GM12878 (cell line): ENCODE measurements at regions not wholly inside any gene's neighbourhood (a gene's known extent, or its start where the extent isn't known, plus 50 kb on each side); places are given as distances from the start of the nearest gene placed in this dataset.

Experiments used
- ATAC-seq: fragments of 200-7000 bp; cut with Tn5 transposase; 3 replicates; pipeline ENCODE4 v1.9.1; 2020; ENCODE audit warnings: mild to moderate bottlenecking, moderate library complexity
- BruUV-seq: library from RNA; stranded (reverse); fragments of 400-500 nt; replicated peaks from 2 replicates; lab custom pipeline; 2021; lab: Mats Ljungman, UMichigan
- CTCF ChIA-PET: fragments of 300-600 bp; sonication (Branson Sonifier 250); formaldehyde crosslinking; extraction: SDS; loops from one replicate; lab custom pipeline; 2021; ENCODE audit warnings: inconsistent platforms; lab: Yijun Ruan, JAX
- POLR2A ChIA-PET: fragments of 350-600 bp; formaldehyde crosslinking; extraction: SDS; loops from one replicate; lab custom pipeline; 2021; ENCODE audit warnings: inconsistent platforms; lab: Charles Lee
- RAD21 ChIA-PET: fragments of 300-600 bp; sonication (Branson Sonifier 250); formaldehyde crosslinking; loops from one replicate; lab custom pipeline; 2023; ENCODE audit warnings: antibody characterized with exemption; ENCODE audit not compliant: unreplicated experiment; lab: Charles Lee
- SMC1A ChIA-PET: fragments of 300-600 bp; sonication (Branson Sonifier 250); formaldehyde crosslinking; loops from one replicate; lab custom pipeline; 2023; ENCODE audit not compliant: unreplicated experiment, uncharacterized antibody; lab: Charles Lee
- DNase-seq: peaks from one replicate; pipeline ENCODE4 v3.0.0-alpha.2; 2011; ENCODE audit warnings: low read depth, low spot score
- FAIRE-seq: peaks from 3 replicates; lab custom pipeline; 2011; peaks lifted over from hg19 to GRCh38; lab: Jason Lieb, UNC
- H2AFZ ChIP-seq: 2 replicates; pipeline ENCODE4 v1.6.0; 2011; ENCODE audit warnings: low read depth, low read length, control low read depth; ENCODE audit not compliant: control insufficient read depth
- H3K27ac ChIP-seq: 2 replicates; pipeline ENCODE4 v1.5.1; 2011; ENCODE audit warnings: control low read depth; ENCODE audit not compliant: control insufficient read depth, insufficient read depth
- H3K27me3 ChIP-seq, 2 experiments: replicated peaks in 1 of 2; 2 replicates each; pipeline versions ENCODE4 v1.6.0 to v1.6.1; 2011; ENCODE audit warnings: low read length in 1 of 2; ENCODE audit not compliant: control insufficient read depth in 2 of 2, insufficient read depth in 2 of 2
- H3K36me3 ChIP-seq, 2 experiments: 2 replicates each; pipeline ENCODE4 v1.5.1; 2011; ENCODE audit warnings: low read length in 1 of 2; ENCODE audit not compliant: control insufficient read depth in 2 of 2, insufficient read depth in 2 of 2
- H3K4me1 ChIP-seq: 2 replicates; pipeline ENCODE4 v1.6.1; 2011; ENCODE audit warnings: mild to moderate bottlenecking, low read length, moderate library complexity, mixed read lengths; ENCODE audit not compliant: control insufficient read depth, insufficient read depth
- H3K4me2 ChIP-seq: 2 replicates; pipeline ENCODE4 v1.6.0; 2011; ENCODE audit warnings: control low read depth; ENCODE audit not compliant: control insufficient read depth, insufficient read depth
- H3K4me3 ChIP-seq: fragments of 200-600 bp; sonication (generic); 2 replicates; pipeline ENCODE4 v1.5.1; 2016
- H3K79me2 ChIP-seq: 2 replicates; pipeline ENCODE4 v1.6.0; 2011; ENCODE audit warnings: low read length; ENCODE audit not compliant: control insufficient read depth, insufficient read depth
- H3K9ac ChIP-seq: 2 replicates; pipeline ENCODE4 v1.8.0; 2011; ENCODE audit warnings: low read length, control low read depth, mixed read lengths; ENCODE audit not compliant: control insufficient read depth, insufficient read depth
- H3K9me3 ChIP-seq: replicated peaks from 3 replicates; pipeline ENCODE4 v1.5.1; 2011; ENCODE audit warnings: mild to moderate bottlenecking, low read length; ENCODE audit not compliant: control insufficient read depth, insufficient read depth
- H4K20me1 ChIP-seq: 2 replicates; pipeline ENCODE4 v1.6.0; 2011; ENCODE audit not compliant: control insufficient read depth, insufficient read depth
- ATF3 ChIP-seq: IDR thresholded peaks from 2 replicates; pipeline ENCODE4 v1.6.1; 2011; ENCODE audit warnings: low read depth, mild to moderate bottlenecking, low read length, moderate library complexity, borderline replicate concordance; ENCODE audit errors: extremely low read depth
- ATF7 ChIP-seq: fragments of 450-650 bp; IDR thresholded peaks from 2 replicates; pipeline ENCODE4 v1.6.1; 2016; ENCODE audit warnings: low read depth, mild to moderate bottlenecking
- BCL3 ChIP-seq: IDR thresholded peaks from 2 replicates; pipeline ENCODE4 v1.6.1; 2011; ENCODE audit warnings: borderline replicate concordance, low read depth, mild to moderate bottlenecking, moderate library complexity, low read length; ENCODE audit not compliant: insufficient read depth, poor library complexity, severe bottlenecking
- JUND ChIP-seq: IDR thresholded peaks from 2 replicates; pipeline ENCODE4 v1.6.1; 2012; ENCODE audit warnings: low read depth, mild to moderate bottlenecking, low read length, improper control_type of control experiment, moderate library complexity
- LARP7 ChIP-seq: fragments of 450-650 bp; IDR thresholded peaks from 2 replicates; pipeline ENCODE4 v1.6.1; 2017; ENCODE audit warnings: mild to moderate bottlenecking
- NR2F1 ChIP-seq: fragments of 450-650 bp; conservative IDR thresholded peaks from 2 replicates; pipeline ENCODE4 v1.6.1; 2017; ENCODE audit warnings: mild to moderate bottlenecking
- PKNOX1 ChIP-seq: fragments of 450-650 bp; IDR thresholded peaks from 2 replicates; pipeline ENCODE4 v1.6.1; 2016; ENCODE audit warnings: mild to moderate bottlenecking
- WGBS: methylation state at CpG from one replicate; pipeline ENCODE4 v1.1.6; 2016; ENCODE audit warnings: low lambda C conversion rate; ENCODE audit not compliant: insufficient replicate concordance, insufficient coverage; ENCODE audit errors: missing lambda C conversion rate; 5-methylcytosine and 5-hydroxymethylcytosine counted together
- in situ Hi-C: fragments of 300-500 bp; cut with MboI; formaldehyde crosslinking; loops from 9 replicates; pipeline ENCODE4 v1.14.3; 2018; ENCODE audit warnings: mixed read lengths
- intact Hi-C: fragments of 100-400 bp; cut with micrococcal nuclease; formaldehyde crosslinking; loops from one replicate; pipeline ENCODE4 v1.14.2; 2022; ENCODE audit not compliant: unreplicated experiment
- TF ChIP-seq, protein P1 (sequence below): fragments of 450-650 bp; IDR thresholded peaks from 2 replicates; pipeline ENCODE4 v1.6.1; 2016; ENCODE audit warnings: mild to moderate bottlenecking, moderate library complexity, borderline replicate concordance

DNA sequence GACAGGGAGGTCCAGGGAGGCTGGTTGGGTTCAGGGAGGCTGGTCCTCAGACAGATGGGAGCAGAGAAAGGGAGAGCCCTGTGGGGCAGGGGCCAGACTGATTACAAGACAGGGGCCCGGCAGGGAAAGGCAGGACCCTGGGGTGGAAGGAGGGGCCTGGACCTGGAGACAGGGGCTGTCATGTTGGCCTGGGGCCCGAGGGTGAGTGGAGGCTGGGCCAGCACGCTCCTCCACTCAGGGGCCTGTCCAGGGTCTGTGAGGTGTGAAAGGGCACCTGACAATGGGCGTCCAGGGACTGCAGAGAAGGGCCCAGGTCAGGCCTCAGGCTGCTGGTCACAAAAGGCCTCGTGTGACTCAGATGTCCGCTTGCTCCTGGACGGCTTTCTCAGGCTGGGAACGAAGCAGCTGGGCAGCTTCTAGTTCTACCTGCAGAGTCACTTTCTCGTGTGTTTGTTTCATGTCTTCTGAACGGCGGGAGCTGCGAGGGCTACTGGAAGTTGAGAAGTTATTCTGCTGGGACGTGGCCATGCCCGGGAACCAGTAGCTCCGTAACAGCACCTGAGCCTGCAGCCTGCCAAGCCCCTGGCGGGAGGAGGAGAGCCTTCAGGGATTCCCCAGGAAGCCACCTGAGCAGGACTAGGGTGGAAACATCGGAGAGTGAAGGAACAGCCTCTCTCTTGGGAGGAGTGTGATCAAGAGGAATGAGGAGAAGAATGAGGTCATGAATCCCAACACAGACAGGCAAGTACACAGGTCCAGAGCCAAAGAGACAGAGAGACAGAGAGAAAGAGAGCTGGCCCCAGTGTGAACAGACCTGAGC is 65.8 kb downstream of the KLF6 start:
- FAIRE-seq (no peak), DNase-seq (no peak), ATAC-seq (no peak)
- Histone ChIP-seq H3K4me1 (no peaks in the 10 kb centered on the region), H3K27ac (no peak overlapping the region), H4K20me1 (no peaks in the 10 kb centered on the region), H3K79me2 (no peaks in the 10 kb centered on the region), H2AFZ (no peak overlapping the region), H3K9ac (no peak overlapping the region), H3K36me3 (no peaks in the 10 kb centered on the region), H3K9me3 (no peaks in the 10 kb centered on the region), H3K27me3 (no peaks in the 10 kb centered on the region; a peak in 2 of 4 replicates), H3K4me3 (no peak overlapping the region), H3K4me2 (no peak overlapping the region)
- no peak for TF ChIP-seq NR2F1
- intact Hi-C loops = no loop called here
- WGBS = 58% methylated on average over 16 of the region's 17 CpGs
- in situ Hi-C loops = no loop called here
- CTCF ChIA-PET = interaction anchor here (0.7 kb wide), 1 partner anchor 1447 kb away, joined by 4 read pairs; no protein-coding TSS in a partner anchor
- POLR2A ChIA-PET = no interaction called here
- no TSS peak for BruUV-seq
- RAD21 ChIA-PET = no interaction called here
- SMC1A ChIA-PET = interaction anchor here (0.8 to 1.0 kb wide), 2 partner anchors 10 to 18 kb away, joined by 3 read pairs; no protein-coding TSS in a partner anchor

GRCh38 chr10:3716093-3716492 is 68.9 kb downstream of the KLF6 start:
- H3K27ac ChIP-seq = no peak overlapping the region
- ATAC-seq = no peak
- in situ Hi-C loops = no loop called here
- H3K36me3 ChIP-seq = no peaks in the 10 kb centered on the region
- H3K27me3 ChIP-seq = no peaks in the 10 kb centered on the region; a peak in 2 of 4 replicates
- 50% methylated on average over 9 of the region's 9 CpGs for WGBS
- SMC1A ChIA-PET = interaction anchor here (1.0 kb wide), 1 partner anchor 8 kb away, joined by 3 read pairs; no protein-coding TSS in a partner anchor
- no peak for DNase-seq
- H3K9ac ChIP-seq = no peak overlapping the region
- no peak overlapping the region for H2AFZ ChIP-seq
- POLR2A ChIA-PET = no interaction called here
- RAD21 ChIA-PET = no interaction called here
- H4K20me1 ChIP-seq = no peaks in the 10 kb centered on the region
- intact Hi-C loops = no loop called here
- H3K4me2 ChIP-seq = no peak overlapping the region
- CTCF ChIA-PET = no interaction called here
- no peaks in the 10 kb centered on the region for H3K4me1 ChIP-seq
- no TSS peak for BruUV-seq
- no peak for FAIRE-seq
- H3K4me3 ChIP-seq = no peak overlapping the region
- no peaks in the 10 kb centered on the region for H3K79me2 ChIP-seq
- H3K9me3 ChIP-seq = peaks cover 2% of the 10 kb centered on the region; the same call in 1 of the 3 replicates
- TF ChIP-seq BCL3 = no peak
- TF ChIP-seq JUND = no peak
- TF ChIP-seq, protein P1, sequence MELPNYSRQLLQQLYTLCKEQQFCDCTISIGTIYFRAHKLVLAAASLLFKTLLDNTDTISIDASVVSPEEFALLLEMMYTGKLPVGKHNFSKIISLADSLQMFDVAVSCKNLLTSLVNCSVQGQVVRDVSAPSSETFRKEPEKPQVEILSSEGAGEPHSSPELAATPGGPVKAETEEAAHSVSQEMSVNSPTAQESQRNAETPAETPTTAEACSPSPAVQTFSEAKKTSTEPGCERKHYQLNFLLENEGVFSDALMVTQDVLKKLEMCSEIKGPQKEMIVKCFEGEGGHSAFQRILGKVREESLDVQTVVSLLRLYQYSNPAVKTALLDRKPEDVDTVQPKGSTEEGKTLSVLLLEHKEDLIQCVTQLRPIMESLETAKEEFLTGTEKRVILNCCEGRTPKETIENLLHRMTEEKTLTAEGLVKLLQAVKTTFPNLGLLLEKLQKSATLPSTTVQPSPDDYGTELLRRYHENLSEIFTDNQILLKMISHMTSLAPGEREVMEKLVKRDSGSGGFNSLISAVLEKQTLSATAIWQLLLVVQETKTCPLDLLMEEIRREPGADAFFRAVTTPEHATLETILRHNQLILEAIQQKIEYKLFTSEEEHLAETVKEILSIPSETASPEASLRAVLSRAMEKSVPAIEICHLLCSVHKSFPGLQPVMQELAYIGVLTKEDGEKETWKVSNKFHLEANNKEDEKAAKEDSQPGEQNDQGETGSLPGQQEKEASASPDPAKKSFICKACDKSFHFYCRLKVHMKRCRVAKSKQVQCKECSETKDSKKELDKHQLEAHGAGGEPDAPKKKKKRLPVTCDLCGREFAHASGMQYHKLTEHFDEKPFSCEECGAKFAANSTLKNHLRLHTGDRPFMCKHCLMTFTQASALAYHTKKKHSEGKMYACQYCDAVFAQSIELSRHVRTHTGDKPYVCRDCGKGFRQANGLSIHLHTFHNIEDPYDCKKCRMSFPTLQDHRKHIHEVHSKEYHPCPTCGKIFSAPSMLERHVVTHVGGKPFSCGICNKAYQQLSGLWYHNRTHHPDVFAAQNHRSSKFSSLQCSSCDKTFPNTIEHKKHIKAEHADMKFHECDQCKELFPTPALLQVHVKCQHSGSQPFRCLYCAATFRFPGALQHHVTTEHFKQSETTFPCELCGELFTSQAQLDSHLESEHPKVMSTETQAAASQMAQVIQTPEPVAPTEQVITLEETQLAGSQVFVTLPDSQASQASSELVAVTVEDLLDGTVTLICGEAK = no peak
- no peak for TF ChIP-seq LARP7
- no peak for TF ChIP-seq PKNOX1
- TF ChIP-seq ATF7 = no peak
- TF ChIP-seq ATF3 = no peak
